Gastrocnemius medialis (tissue), 4 donors: ENCODE measurements at regions not wholly inside any gene's neighbourhood (a gene's known extent, or its start where the extent isn't known, plus 50 kb on each side); places are given as distances from the start of the nearest gene placed in this dataset.

Source experiments
- ATAC-seq, 2 donors: fragments of 150-250 bp; one replicate each; pipeline ENCODE4 v1.9.1; 2016
- DNase-seq, 2 donors: peaks; one replicate each; pipeline ENCODE4 v3.0.0-alpha.2; 2019
- H3K27ac ChIP-seq, 4 donors: fragments of 200-600 bp; sonication (generic); 1 replicate in 1 of 4; 2 replicates in 3 of 4; pipeline ENCODE4 v1.5.1; 2016 to 2018; ENCODE audit warnings: mild to moderate bottlenecking in 2 of 4, moderate library complexity in 1 of 4
- H3K27me3 ChIP-seq, 3 donors: fragments of 200-600 bp; sonication (generic) in 2 of 3; 1 replicate in 1 of 3; 2 replicates in 2 of 3; pipeline versions ENCODE4 v1.5.1 to v1.6.0; 2016 to 2019; ENCODE audit warnings: mild to moderate bottlenecking in 1 of 3, moderate library complexity in 1 of 3
- H3K36me3 ChIP-seq, 2 donors: fragments of 200-600 bp; sonication (generic) in 1 of 2; one replicate each; pipeline ENCODE4 v1.5.1; 2017 to 2018
- H3K4me1 ChIP-seq, 2 donors: fragments of 200-600 bp; sonication (generic) in 1 of 2; one replicate each; pipeline ENCODE4 v1.5.1; 2016 to 2017; ENCODE audit warnings: mild to moderate bottlenecking in 2 of 2
- H3K4me3 ChIP-seq, 4 donors: fragments of 200-600 bp; sonication (generic) in 3 of 4; 1 replicate in 1 of 4; 2 replicates in 3 of 4; pipeline ENCODE4 v1.5.1; 2016 to 2019; ENCODE audit warnings: mild to moderate bottlenecking in 2 of 4
- H3K9me3 ChIP-seq, 3 donors: fragments of 200-600 bp; sonication (generic) in 2 of 3; 1 replicate in 1 of 3; 2 replicates in 2 of 3; pipeline ENCODE4 v1.5.1; 2016 to 2019
- CTCF ChIP-seq, 5 experiments: fragments of 450-650 bp in 3 of 5; fragments of 200-600 bp in 2 of 5; sonication (generic) in 2 of 5; IDR thresholded peaks in 4 of 5; conservative IDR thresholded peaks in 1 of 5; 1 replicate in 4 of 5; 2 replicates in 1 of 5; pipeline ENCODE4 v1.5.1; 2016 to 2019; ENCODE audit warnings: antibody characterized with exemption in 5 of 5, mild to moderate bottlenecking in 3 of 5, moderate library complexity in 3 of 5
- POLR2A ChIP-seq, 2 donors: fragments of 450-650 bp; IDR thresholded peaks; one replicate each; pipeline ENCODE4 v1.6.1; 2017; ENCODE audit warnings: antibody characterized with exemption in 2 of 2, mild to moderate bottlenecking in 2 of 2, moderate library complexity in 2 of 2
- in situ Hi-C, 4 donors: fragments of 200-750 bp; cut with MboI; loops; one replicate each; pipeline versions ENCODE4 v1.15.0 to v1.8.0; 2017; ENCODE audit warnings: low sequenced_read_pairs in 4 of 4
- intact Hi-C: fragments of 100-400 bp; cut with DNase I; formaldehyde crosslinking; loops from one replicate; pipeline ENCODE4 v1.15.1; 2023; ENCODE audit warnings: low total_unique reads

GRCh38 chr9:107809871-107810460 is 320.4 kb upstream of the KLF4 start:
- Histone ChIP-seq H3K4me3 (no peak overlapping the region), H3K9me3 (no peaks in the 10 kb centered on the region), H3K36me3 (no peaks in the 10 kb centered on the region), H3K4me1 (no peaks in the 10 kb centered on the region), H3K27ac (peak overlapping the region in 1 of 4 donors; percentile 7), H3K27me3 (no peaks in the 10 kb centered on the region)
- in situ Hi-C loops (no loop called here), intact Hi-C loops (no loop called here)
- DNase-seq (no peak), ATAC-seq (peak in 1 of 2 donors; percentile 14)
- TF ChIP-seq POLR2A (IDR thresholded peaks at IDR 0.05) (no peak), CTCF (IDR thresholded peaks at IDR 0.05 in 4 of 5, conservative IDR thresholded peaks at IDR 0.05 in 1 of 5) (no peak)

- Histone ChIP-seq H3K4me1 (no peaks in the 10 kb centered on the region), H3K27ac (no peak overlapping the region), H3K4me3 (no peak overlapping the region), H3K36me3 (no peaks in the 10 kb centered on the region), H3K27me3 (no peaks in the 10 kb centered on the region), H3K9me3 (no peaks in the 10 kb centered on the region)
- DNase-seq, result no peak
- ATAC-seq, result no peak
- TF ChIP-seq POLR2A (IDR thresholded peaks at IDR 0.05) (no peak), CTCF (IDR thresholded peaks at IDR 0.05 in 4 of 5, conservative IDR thresholded peaks at IDR 0.05 in 1 of 5) (no peak)
- intact Hi-C loops, result no loop called here
- in situ Hi-C loops, result no loop called here
Measured at GRCh38 chr9:107807183-107807582, 317.6 kb upstream of the KLF4 start.

- Histone ChIP-seq H3K4me1 (no peaks in the 10 kb centered on the region), H3K36me3 (no peaks in the 10 kb centered on the region), H3K27ac (no peak overlapping the region), H3K27me3 (no peaks in the 10 kb centered on the region), H3K4me3 (no peak overlapping the region), H3K9me3 (no peaks in the 10 kb centered on the region)
- no peak for DNase-seq
- no peak for TF ChIP-seq POLR2A (IDR thresholded peaks at IDR 0.05)
- TF ChIP-seq CTCF (IDR thresholded peaks at IDR 0.05 in 4 of 5, conservative IDR thresholded peaks at IDR 0.05 in 1 of 5), result no peak
- ATAC-seq, result no peak
- in situ Hi-C loops, result no loop called here
- intact Hi-C loops, result no loop called here
Measured at GRCh38 chr9:107805201-107805600, 315.6 kb upstream of the KLF4 start.

- no peak overlapping the region for H3K4me3 ChIP-seq
- no peaks in the 10 kb centered on the region for H3K27me3 ChIP-seq
- no peak for ATAC-seq
- no peaks in the 10 kb centered on the region for H3K36me3 ChIP-seq
- no peak for TF ChIP-seq CTCF (IDR thresholded peaks at IDR 0.05 in 4 of 5, conservative IDR thresholded peaks at IDR 0.05 in 1 of 5)
- TF ChIP-seq POLR2A (IDR thresholded peaks at IDR 0.05), result no peak
- DNase-seq, result no peak
- H3K4me1 ChIP-seq, result no peaks in the 10 kb centered on the region
- no peak overlapping the region for H3K27ac ChIP-seq
- in situ Hi-C loops, result no loop called here
- intact Hi-C loops, result no loop called here
- no peaks in the 10 kb centered on the region for H3K9me3 ChIP-seq
Measured at GRCh38 chr9:107794259-107794658, 304.7 kb upstream of the KLF4 start.

- Histone ChIP-seq H3K27me3 (no peaks in the 10 kb centered on the region), H3K36me3 (no peaks in the 10 kb centered on the region), H3K27ac (no peak overlapping the region), H3K4me1 (no peaks in the 10 kb centered on the region), H3K9me3 (no peaks in the 10 kb centered on the region), H3K4me3 (no peak overlapping the region)
- TF ChIP-seq CTCF (IDR thresholded peaks at IDR 0.05 in 4 of 5, conservative IDR thresholded peaks at IDR 0.05 in 1 of 5) (no peak), POLR2A (IDR thresholded peaks at IDR 0.05) (no peak)
- DNase-seq, result no peak
- in situ Hi-C loops, result no loop called here
- ATAC-seq, result no peak
- intact Hi-C loops, result no loop called here
Measured at GRCh38 chr9:107793541-107793940, 304.0 kb upstream of the KLF4 start.
